H1 (cell line): ENCODE measurements at regions not wholly inside any gene's neighbourhood (a gene's known extent, or its start where the extent isn't known, plus 50 kb on each side); places are given as distances from the start of the nearest gene placed in this dataset.
"Not testable (repeated sequence)": the region's sequence is repeated elsewhere in the genome, so short reads cannot be mapped to it uniquely, and the experiment has no call there.

ENCODE experiments used
- CTCF ChIP-seq, 3 experiments: IDR thresholded peaks; 1 replicate in 2 of 3; 2 replicates in 1 of 3; pipeline versions ENCODE4 v1.5.1 to v1.6.1; 2011; ENCODE audit warnings: low read length in 3 of 3, mild to moderate bottlenecking in 3 of 3, inconsistent platforms in 2 of 3, low read depth in 1 of 3, moderate library complexity in 1 of 3; ENCODE audit not compliant: insufficient read depth in 1 of 3; ENCODE audit errors: control extremely low read depth in 1 of 3
- NANOG ChIP-seq: IDR thresholded peaks from 2 replicates; pipeline ENCODE4 v1.6.1; 2011; ENCODE audit warnings: low read length, low read depth, mild to moderate bottlenecking, inconsistent platforms; ENCODE audit not compliant: insufficient read depth, poor library complexity, severe bottlenecking
- POLR2A ChIP-seq, 2 experiments: IDR thresholded peaks; 1 replicate in 1 of 2; 2 replicates in 1 of 2; pipeline ENCODE4 v1.6.1; 2011; ENCODE audit warnings: low read depth in 2 of 2, low read length in 2 of 2, mild to moderate bottlenecking in 2 of 2; ENCODE audit errors: control extremely low read depth in 1 of 2

- peak in 2 of 3 experiments; percentile 21 to 54; a peak in 3 of 4 replicates for TF ChIP-seq CTCF (IDR thresholded peaks at IDR 0.05; ENCODE audit: control extremely low read depth in 1 of 3, insufficient read depth in 1 of 3, low read depth in 1 of 3, low read length in 3 of 3)
- TF ChIP-seq POLR2A (IDR thresholded peaks at IDR 0.05; ENCODE audit: control extremely low read depth in 1 of 2, low read depth in 2 of 2, low read length in 2 of 2); NANOG: not testable (repeated sequence)
Observed at GRCh38 chrY:12395381-12396120, 305.5 kb upstream of the USP9Y start.
